ENCODE measurements at regions not wholly inside any gene's neighbourhood (a gene's known extent, or its start where the extent isn't known, plus 50 kb on each side); places are given as distances from the start of the nearest gene placed in this dataset.

GRCh38 chr4:63589796-63590195 lies 819.5 kb downstream of the TECRL start:
- H3K4me3 ChIP-seq, result no peak overlapping the region
- H3K9me3 ChIP-seq, result no peaks in the 10 kb centered on the region
- intact Hi-C loops (cut with DNase I), result no loop called here
- no peaks in the 10 kb centered on the region for H3K36me3 ChIP-seq
- WGBS, 2 donors, result 90% methylated on average over 3 of the region's 6 CpGs; no CpG with 5 or more reads in 1 of the 2 donors
- no peaks in the 10 kb centered on the region for H3K27me3 ChIP-seq
- no peaks in the 10 kb centered on the region for H3K4me1 ChIP-seq
- H3K27ac ChIP-seq, result no peak overlapping the region
- TF ChIP-seq POLR2A (IDR thresholded peaks at IDR 0.05), result no peak
- TF ChIP-seq CTCF (IDR thresholded peaks at IDR 0.05), result no peak
- no peak for DNase-seq

- Histone ChIP-seq H3K4me3 (no peak overlapping the region), H3K27ac (no peak overlapping the region), H3K9me3 (peaks cover 0 to 2% (median 0%) of the 10 kb centered on the region in 3 donors), H3K4me1 (no peaks in the 10 kb centered on the region), H3K27me3 (no peaks in the 10 kb centered on the region), H3K36me3 (no peaks in the 10 kb centered on the region)
- no peak for TF ChIP-seq POLR2A (IDR thresholded peaks at IDR 0.05)
- intact Hi-C loops (cut with DNase I), result no loop called here
- 66 to 83% methylated on average over 2 of the region's 2 CpGs for WGBS, 2 donors
- no peak for DNase-seq
Measured at GRCh38 chr4:63583561-63583960, 825.7 kb downstream of the TECRL start.

- intact Hi-C loops (cut with DNase I), result no loop called here
- Histone ChIP-seq H3K4me3 (no peak overlapping the region), H3K4me1 (no peaks in the 10 kb centered on the region), H3K36me3 (no peaks in the 10 kb centered on the region), H3K27ac (no peak overlapping the region), H3K9me3 (peaks cover 0 to 8% (median 0%) of the 10 kb centered on the region in 3 donors), H3K27me3 (no peaks in the 10 kb centered on the region)
- TF ChIP-seq POLR2A (IDR thresholded peaks at IDR 0.05), result no peak
- TF ChIP-seq CTCF (IDR thresholded peaks at IDR 0.05), result no peak
- no peak for DNase-seq
Measured at GRCh38 chr4:63583007-63583406, 826.2 kb downstream of the TECRL start.

GRCh38 chr4:63580796-63581475 lies 828.3 kb downstream of the TECRL start:
- H3K36me3 ChIP-seq, result no peaks in the 10 kb centered on the region
- H3K4me1 ChIP-seq, result no peaks in the 10 kb centered on the region
- no peaks in the 10 kb centered on the region for H3K27me3 ChIP-seq
- H3K4me3 ChIP-seq, result no peak overlapping the region
- no peak overlapping the region for H3K27ac ChIP-seq
- TF ChIP-seq POLR2A (IDR thresholded peaks at IDR 0.05), result no peak
- no peak for TF ChIP-seq CTCF (IDR thresholded peaks at IDR 0.05)
- intact Hi-C loops (cut with DNase I), result no loop called here
- 50 to 70% methylated on average over 1 of the region's 1 CpG for WGBS, 2 donors
- DNase-seq, result no peak
- H3K9me3 ChIP-seq, result peaks cover 0 to 25% (median 0%) of the 10 kb centered on the region in 3 donors

- Histone ChIP-seq H3K4me1 (no peaks in the 10 kb centered on the region), H3K27me3 (no peaks in the 10 kb centered on the region), H3K9me3 (peaks cover 0 to 41% (median 0%) of the 10 kb centered on the region in 3 donors), H3K27ac (no peak overlapping the region), H3K4me3 (no peak overlapping the region), H3K36me3 (no peaks in the 10 kb centered on the region)
- intact Hi-C loops (cut with DNase I), result no loop called here
- TF ChIP-seq CTCF (IDR thresholded peaks at IDR 0.05), result no peak
- TF ChIP-seq POLR2A (IDR thresholded peaks at IDR 0.05), result no peak
- DNase-seq, result no peak
Measured at GRCh38 chr4:63578383-63578782, 830.9 kb downstream of the TECRL start.

- intact Hi-C loops (cut with DNase I), result no loop called here
- H3K27me3 ChIP-seq, result no peaks in the 10 kb centered on the region
- WGBS, 2 donors, result 42 to 52% methylated on average over 2 of the region's 2 CpGs
- H3K4me1 ChIP-seq, result no peaks in the 10 kb centered on the region
- H3K4me3 ChIP-seq, result no peak overlapping the region
- DNase-seq, result no peak
- TF ChIP-seq CTCF (IDR thresholded peaks at IDR 0.05), result no peak
- TF ChIP-seq POLR2A (IDR thresholded peaks at IDR 0.05), result no peak
- no peak overlapping the region for H3K27ac ChIP-seq
- H3K9me3 ChIP-seq, result no peaks in the 10 kb centered on the region
- no peaks in the 10 kb centered on the region for H3K36me3 ChIP-seq
Measured at GRCh38 chr4:63566658-63567057, 842.6 kb downstream of the TECRL start.

All from esophagus squamous epithelium (tissue), 5 donors.